ENCODE measurements at regions not wholly inside any gene's neighbourhood (a gene's known extent, or its start where the extent isn't known, plus 50 kb on each side); places are given as distances from the start of the nearest gene placed in this dataset.

GRCh38 chr7:84492098-84493034, 297.8 kb upstream of the SEMA3A start:
- no peak for TF ChIP-seq CTCF (IDR thresholded peaks at IDR 0.05)
- TF ChIP-seq POLR2A (IDR thresholded peaks at IDR 0.05), result no peak
- no peak for TF ChIP-seq EP300 (IDR thresholded peaks at IDR 0.05)

Data from tibial nerve (tissue), 4 donors.